Smooth muscle cell (in vitro differentiated cells): ENCODE measurements at regions not wholly inside any gene's neighbourhood (a gene's known extent, or its start where the extent isn't known, plus 50 kb on each side); places are given as distances from the start of the nearest gene placed in this dataset.

Source experiments
- DNase-seq: peaks from one replicate; lab custom pipeline; 2025; ENCODE audit not compliant: unreplicated experiment; lab: John Stamatoyannopoulos, UW
- H2AFZ ChIP-seq: fragments of 200-600 bp; sonication (generic); 2 replicates; pipeline ENCODE4 v1.6.0; 2016; ENCODE audit warnings: antibody characterized with exemption, low read depth, mild to moderate bottlenecking
- H3F3A ChIP-seq: fragments of 200-600 bp; sonication (generic); 2 replicates; pipeline ENCODE4 v1.6.0; 2017; ENCODE audit warnings: antibody characterized with exemption, low read depth
- H3K27ac ChIP-seq: fragments of 200-600 bp; sonication (generic); 2 replicates; pipeline ENCODE4 v1.5.1; 2016; ENCODE audit warnings: low read depth, mild to moderate bottlenecking
- H3K27me3 ChIP-seq: fragments of 200-600 bp; sonication (generic); 2 replicates; pipeline ENCODE4 v1.6.1; 2016; ENCODE audit warnings: low read depth, mild to moderate bottlenecking
- H3K36me3 ChIP-seq: fragments of 200-600 bp; sonication (generic); 2 replicates; pipeline ENCODE4 v1.5.1; 2016; ENCODE audit warnings: low read depth
- H3K4me1 ChIP-seq: fragments of 200-600 bp; sonication (generic); 2 replicates; pipeline ENCODE4 v1.5.1; 2016; ENCODE audit warnings: low read depth
- H3K4me2 ChIP-seq: fragments of 200-600 bp; sonication (generic); 2 replicates; pipeline ENCODE4 v1.6.0; 2016; ENCODE audit warnings: mild to moderate bottlenecking
- H3K4me3 ChIP-seq: fragments of 200-600 bp; sonication (generic); 2 replicates; pipeline ENCODE4 v1.5.1; 2016; ENCODE audit warnings: mild to moderate bottlenecking
- H3K79me2 ChIP-seq: fragments of 200-600 bp; sonication (generic); 2 replicates; pipeline ENCODE4 v1.6.0; 2016; ENCODE audit warnings: low read depth, mild to moderate bottlenecking
- H3K9ac ChIP-seq: fragments of 200-600 bp; sonication (generic); 2 replicates; pipeline ENCODE4 v1.6.0; 2016; ENCODE audit warnings: low read depth
- H3K9me3 ChIP-seq: fragments of 200-600 bp; sonication (generic); replicated peaks from 2 replicates; pipeline ENCODE4 v1.5.1; 2016; ENCODE audit warnings: low read depth
- H4K20me1 ChIP-seq: fragments of 200-600 bp; sonication (generic); 2 replicates; pipeline ENCODE4 v1.6.0; 2016; ENCODE audit warnings: low read depth
- CTCF ChIP-seq: fragments of 200-600 bp; sonication (generic); IDR thresholded peaks from 2 replicates; pipeline ENCODE4 v1.5.1; 2017; ENCODE audit warnings: borderline replicate concordance, mild to moderate bottlenecking, antibody characterized with exemption; ENCODE audit not compliant: insufficient read depth, poor library complexity, severe bottlenecking
- WGBS: methylation state at CpG from one replicate; pipeline ENCODE4 v1.1.7; 2016; ENCODE audit warnings: low lambda C conversion rate; 5-methylcytosine and 5-hydroxymethylcytosine counted together

DNA sequence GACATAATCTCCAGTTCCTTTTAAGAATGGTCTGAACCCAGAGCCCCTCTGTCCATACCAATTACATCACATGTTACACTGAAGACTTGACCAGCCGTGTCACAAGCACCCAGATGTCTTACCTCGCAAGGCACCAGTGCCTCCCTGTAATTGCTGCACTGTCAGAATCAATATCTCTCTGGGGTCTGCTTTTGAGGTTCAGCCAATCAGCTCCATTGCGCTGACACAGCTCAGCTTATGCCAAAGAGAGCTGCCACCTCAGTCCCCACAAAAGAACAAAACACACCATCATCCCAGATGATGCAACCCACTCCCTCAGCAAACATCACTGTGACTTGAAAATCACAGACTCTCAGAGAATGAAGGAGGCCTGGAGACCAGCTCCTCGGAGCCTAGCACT, 82.5 kb upstream of the SORBS2 start:
- H3K4me3 ChIP-seq, result no peak overlapping the region
- no peak overlapping the region for H3K4me2 ChIP-seq
- no peak overlapping the region for H3K27ac ChIP-seq
- no peak for DNase-seq
- H4K20me1 ChIP-seq, result no peaks in the 10 kb centered on the region
- no peak for TF ChIP-seq CTCF
- no peak overlapping the region for H3K9ac ChIP-seq
- no peak overlapping the region for H2AFZ ChIP-seq
- H3K27me3 ChIP-seq, result peaks cover 7% of the 10 kb centered on the region
- 94% methylated on average over 4 of the region's 4 CpGs for WGBS
- H3K9me3 ChIP-seq, result no peaks in the 10 kb centered on the region
- no peaks in the 10 kb centered on the region for H3K36me3 ChIP-seq
- H3K79me2 ChIP-seq, result no peaks in the 10 kb centered on the region
- no peaks in the 10 kb centered on the region for H3K4me1 ChIP-seq
- no peaks in the 10 kb centered on the region for H3F3A ChIP-seq

GRCh38 chr4:185895351-185895750, 83.4 kb upstream of the SORBS2 start:
- Histone ChIP-seq H3K9ac (no peak overlapping the region), H4K20me1 (no peaks in the 10 kb centered on the region), H3F3A (no peaks in the 10 kb centered on the region), H3K9me3 (no peaks in the 10 kb centered on the region), H3K4me2 (no peak overlapping the region), H2AFZ (no peak overlapping the region), H3K27ac (no peak overlapping the region), H3K4me3 (no peak overlapping the region), H3K36me3 (no peaks in the 10 kb centered on the region), H3K79me2 (no peaks in the 10 kb centered on the region), H3K27me3 (peaks cover 15% of the 10 kb centered on the region), H3K4me1 (no peaks in the 10 kb centered on the region)
- no peak for DNase-seq
- no peak for TF ChIP-seq CTCF
- 98% methylated on average over 14 of the region's 14 CpGs for WGBS

GRCh38 chr4:185895866-185896265, 83.9 kb upstream of the SORBS2 start:
- Histone ChIP-seq H3K4me1 (no peaks in the 10 kb centered on the region), H3K4me3 (no peak overlapping the region), H3K27me3 (peaks cover 20% of the 10 kb centered on the region), H3K4me2 (no peak overlapping the region), H3K36me3 (no peaks in the 10 kb centered on the region), H3F3A (no peaks in the 10 kb centered on the region), H3K27ac (no peak overlapping the region), H3K9ac (no peak overlapping the region), H4K20me1 (no peaks in the 10 kb centered on the region), H2AFZ (no peak overlapping the region), H3K9me3 (no peaks in the 10 kb centered on the region), H3K79me2 (no peaks in the 10 kb centered on the region)
- DNase-seq, result no peak
- WGBS, result 89% methylated on average over 3 of the region's 3 CpGs
- TF ChIP-seq CTCF, result no peak

- H3K4me3 ChIP-seq, result no peak overlapping the region
- H3K4me1 ChIP-seq, result no peaks in the 10 kb centered on the region
- H3K79me2 ChIP-seq, result no peaks in the 10 kb centered on the region
- H4K20me1 ChIP-seq, result no peaks in the 10 kb centered on the region
- DNase-seq, result no peak
- WGBS, result 71% methylated on average over 11 of the region's 11 CpGs
- no peak overlapping the region for H3K27ac ChIP-seq
- no peak overlapping the region for H3K9ac ChIP-seq
- H3K27me3 ChIP-seq, result peaks cover 23% of the 10 kb centered on the region
- TF ChIP-seq CTCF, result no peak
- no peaks in the 10 kb centered on the region for H3F3A ChIP-seq
- no peaks in the 10 kb centered on the region for H3K36me3 ChIP-seq
- H2AFZ ChIP-seq, result no peak overlapping the region
- H3K9me3 ChIP-seq, result no peaks in the 10 kb centered on the region
- H3K4me2 ChIP-seq, result peak overlapping the region; percentile 35
Observed at GRCh38 chr4:185896817-185897488, 85.0 kb upstream of the SORBS2 start.
